22Rv1 (cell line): ENCODE measurements at regions not wholly inside any gene's neighbourhood (a gene's known extent, or its start where the extent isn't known, plus 50 kb on each side); places are given as distances from the start of the nearest gene placed in this dataset.
"Not testable (repeated sequence)": the region's sequence is repeated elsewhere in the genome, so short reads cannot be mapped to it uniquely, and the experiment has no call there.

Experiments
- H3K27ac ChIP-seq: fragments of 450-650 bp; 2 replicates; pipeline ENCODE4 v1.5.1; 2017
- TF ChIP-seq, protein P1 (sequence below): fragments of 450-650 bp; IDR thresholded peaks from 2 replicates; pipeline ENCODE4 v1.5.1; 2017; ENCODE audit warnings: mild to moderate bottlenecking

- TF ChIP-seq, protein P1, sequence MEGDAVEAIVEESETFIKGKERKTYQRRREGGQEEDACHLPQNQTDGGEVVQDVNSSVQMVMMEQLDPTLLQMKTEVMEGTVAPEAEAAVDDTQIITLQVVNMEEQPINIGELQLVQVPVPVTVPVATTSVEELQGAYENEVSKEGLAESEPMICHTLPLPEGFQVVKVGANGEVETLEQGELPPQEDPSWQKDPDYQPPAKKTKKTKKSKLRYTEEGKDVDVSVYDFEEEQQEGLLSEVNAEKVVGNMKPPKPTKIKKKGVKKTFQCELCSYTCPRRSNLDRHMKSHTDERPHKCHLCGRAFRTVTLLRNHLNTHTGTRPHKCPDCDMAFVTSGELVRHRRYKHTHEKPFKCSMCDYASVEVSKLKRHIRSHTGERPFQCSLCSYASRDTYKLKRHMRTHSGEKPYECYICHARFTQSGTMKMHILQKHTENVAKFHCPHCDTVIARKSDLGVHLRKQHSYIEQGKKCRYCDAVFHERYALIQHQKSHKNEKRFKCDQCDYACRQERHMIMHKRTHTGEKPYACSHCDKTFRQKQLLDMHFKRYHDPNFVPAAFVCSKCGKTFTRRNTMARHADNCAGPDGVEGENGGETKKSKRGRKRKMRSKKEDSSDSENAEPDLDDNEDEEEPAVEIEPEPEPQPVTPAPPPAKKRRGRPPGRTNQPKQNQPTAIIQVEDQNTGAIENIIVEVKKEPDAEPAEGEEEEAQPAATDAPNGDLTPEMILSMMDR = peak; percentile 100
- H3K27ac ChIP-seq = not testable (repeated sequence)
Measured at GRCh38 chr3:198167339-198168039, 207.5 kb downstream of the LMLN start.

DNA sequence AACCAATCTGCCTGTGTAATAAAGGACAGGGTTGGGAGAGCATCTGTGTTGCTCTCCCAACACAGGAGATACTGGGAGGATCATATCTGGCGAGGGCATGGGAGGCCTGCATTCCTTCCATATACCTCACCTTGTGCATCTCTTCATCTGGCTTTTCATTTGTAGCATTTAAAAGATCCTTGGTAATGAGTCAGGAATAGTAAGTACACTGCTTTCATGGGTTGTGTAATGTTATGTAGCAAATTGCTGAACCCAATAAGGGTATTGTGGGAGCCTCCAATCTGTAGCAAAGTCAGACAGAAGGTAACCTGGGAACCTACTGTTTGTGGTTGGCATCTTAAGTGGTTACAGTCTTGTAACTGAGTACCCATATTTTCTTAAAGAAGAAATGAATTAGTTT lies 210.8 kb downstream of the LMLN start:
- not testable (repeated sequence) for H3K27ac ChIP-seq

DNA sequence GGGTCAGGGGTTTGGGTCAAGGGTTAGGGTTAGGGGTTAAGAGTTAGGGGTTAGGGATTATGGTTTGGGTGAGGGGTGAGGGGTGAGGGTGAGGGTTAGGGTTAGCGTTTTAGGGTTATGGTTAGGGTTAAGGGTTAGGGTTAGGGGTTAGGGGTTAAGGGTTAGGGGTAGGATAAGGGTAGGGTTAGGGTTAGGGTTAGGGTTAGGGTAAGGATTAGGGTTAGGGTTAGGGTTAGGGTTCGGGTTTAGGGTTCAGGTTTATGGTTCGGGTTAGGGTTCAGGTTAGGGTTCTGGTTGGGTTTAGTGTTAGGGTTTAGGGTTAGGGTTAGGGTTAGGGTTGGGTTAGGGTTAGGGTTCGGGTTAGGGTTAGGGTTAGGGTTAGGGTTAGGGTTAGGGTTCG lies 213.1 kb downstream of the LMLN start:
- not testable (repeated sequence) for H3K27ac ChIP-seq

GRCh38 chr3:198173929-198174574 lies 214.0 kb downstream of the LMLN start:
- H3K27ac ChIP-seq = not testable (repeated sequence)
